H1 (cell line): ENCODE measurements at regions not wholly inside any gene's neighbourhood (a gene's known extent, or its start where the extent isn't known, plus 50 kb on each side); places are given as distances from the start of the nearest gene placed in this dataset.

Experiments used
- CTCF ChIP-seq, 3 experiments: IDR thresholded peaks; 1 replicate in 2 of 3; 2 replicates in 1 of 3; pipeline versions ENCODE4 v1.5.1 to v1.6.1; 2011; ENCODE audit warnings: low read length in 3 of 3, mild to moderate bottlenecking in 3 of 3, inconsistent platforms in 2 of 3, low read depth in 1 of 3, moderate library complexity in 1 of 3; ENCODE audit not compliant: insufficient read depth in 1 of 3; ENCODE audit errors: control extremely low read depth in 1 of 3
- MAX ChIP-seq: IDR thresholded peaks from 2 replicates; pipeline ENCODE4 v1.6.1; 2012; ENCODE audit warnings: inconsistent platforms
- POLR2AphosphoS5 ChIP-seq: IDR thresholded peaks from 2 replicates; pipeline ENCODE4 v1.6.1; 2011; ENCODE audit warnings: low read depth, low read length
- SAP30 ChIP-seq: fragments of 300-600 bp; sonication (generic); IDR thresholded peaks from 2 replicates; pipeline ENCODE4 v1.7.1; 2012; ENCODE audit warnings: low read length, moderate library complexity, mild to moderate bottlenecking, inconsistent platforms; ENCODE audit not compliant: insufficient read depth, insufficient replicate concordance
- TAF1 ChIP-seq: IDR thresholded peaks from 2 replicates; pipeline ENCODE4 v1.6.1; 2011; ENCODE audit warnings: mild to moderate bottlenecking, low read depth, low read length
- TEAD4 ChIP-seq: IDR thresholded peaks from 2 replicates; pipeline ENCODE4 v1.6.1; 2012; ENCODE audit warnings: low read depth, low read length, inconsistent platforms, mixed read lengths

- TF ChIP-seq TAF1 = no peak
- no peak for TF ChIP-seq MAX
- TF ChIP-seq POLR2AphosphoS5 = no peak
- TF ChIP-seq SAP30 = no peak
- TF ChIP-seq CTCF (IDR thresholded peaks at IDR 0.05; ENCODE audit: control extremely low read depth in 1 of 3, insufficient read depth in 1 of 3, low read depth in 1 of 3, low read length in 3 of 3) = no peak
- no peak for TF ChIP-seq TEAD4
- TF ChIP-seq, all 59 proteins: peak for 0
Observed at GRCh38 chr2:128494640-128495321, 176.1 kb upstream of the HS6ST1 start (continued).
